ENCODE measurements at regions not wholly inside any gene's neighbourhood (a gene's known extent, or its start where the extent isn't known, plus 50 kb on each side); places are given as distances from the start of the nearest gene placed in this dataset.

GRCh38 chr2:84278386-84278785 is 180.7 kb downstream of the SUCLG1 start:
- no peak for TF ChIP-seq CTCF (conservative IDR thresholded peaks at IDR 0.05; ENCODE audit: low read length)
- TF ChIP-seq EZH2phosphoT487 (IDR thresholded peaks at IDR 0.05; ENCODE audit: borderline replicate concordance) = no peak
- H3K27me3 ChIP-seq (ENCODE audit: insufficient read depth, low read length, poor library complexity, severe bottlenecking) = no peaks in the 10 kb centered on the region
- H3K36me3 ChIP-seq (ENCODE audit: insufficient read depth, low read length) = no peaks in the 10 kb centered on the region
- no peaks in the 10 kb centered on the region for H3F3A ChIP-seq (ENCODE audit: low read depth)
- H3K9ac ChIP-seq (ENCODE audit: low read depth, low read length, poor library complexity, severe bottlenecking) = no peak overlapping the region
- H2AFZ ChIP-seq (ENCODE audit: low read length) = no peak overlapping the region
- H3K4me2 ChIP-seq (ENCODE audit: low read depth, low read length, poor library complexity, severe bottlenecking) = no peak overlapping the region
- H3K79me2 ChIP-seq (ENCODE audit: insufficient read depth, low read length) = no peaks in the 10 kb centered on the region
- no peak overlapping the region for H3K4me3 ChIP-seq (ENCODE audit: low read length, poor library complexity, severe bottlenecking)
- H3K9me2 ChIP-seq (replicated peaks; ENCODE audit: low read depth, low read length) = no peaks in the 10 kb centered on the region
- no peaks in the 10 kb centered on the region for H3K9me3 ChIP-seq (ENCODE audit: insufficient read depth, low read depth, low read length)
- H4K20me1 ChIP-seq (ENCODE audit: insufficient read depth, low read length, poor library complexity, severe bottlenecking) = no peaks in the 10 kb centered on the region
- peaks cover 5% of the 10 kb centered on the region for H3K4me1 ChIP-seq (ENCODE audit: insufficient read depth, low read length, poor library complexity, severe bottlenecking)

GRCh38 chr2:84276590-84277255 is 182.4 kb downstream of the SUCLG1 start:
- no peak overlapping the region for H3K9ac ChIP-seq (ENCODE audit: low read depth, low read length, poor library complexity, severe bottlenecking)
- H3K4me2 ChIP-seq (ENCODE audit: low read depth, low read length, poor library complexity, severe bottlenecking) = no peak overlapping the region
- no peaks in the 10 kb centered on the region for H4K20me1 ChIP-seq (ENCODE audit: insufficient read depth, low read length, poor library complexity, severe bottlenecking)
- no peak for TF ChIP-seq CTCF (conservative IDR thresholded peaks at IDR 0.05; ENCODE audit: low read length)
- no peak for TF ChIP-seq EZH2phosphoT487 (IDR thresholded peaks at IDR 0.05; ENCODE audit: borderline replicate concordance)
- no peaks in the 10 kb centered on the region for H3K27me3 ChIP-seq (ENCODE audit: insufficient read depth, low read length, poor library complexity, severe bottlenecking)
- no peak overlapping the region for H2AFZ ChIP-seq (ENCODE audit: low read length)
- no peak overlapping the region for H3K4me3 ChIP-seq (ENCODE audit: low read length, poor library complexity, severe bottlenecking)
- no peaks in the 10 kb centered on the region for H3K36me3 ChIP-seq (ENCODE audit: insufficient read depth, low read length)
- peaks cover 5% of the 10 kb centered on the region for H3K4me1 ChIP-seq (ENCODE audit: insufficient read depth, low read length, poor library complexity, severe bottlenecking)
- H3K9me3 ChIP-seq (ENCODE audit: insufficient read depth, low read depth, low read length) = no peaks in the 10 kb centered on the region
- no peaks in the 10 kb centered on the region for H3K79me2 ChIP-seq (ENCODE audit: insufficient read depth, low read length)
- H3F3A ChIP-seq (ENCODE audit: low read depth) = no peaks in the 10 kb centered on the region
- no peaks in the 10 kb centered on the region for H3K9me2 ChIP-seq (replicated peaks; ENCODE audit: low read depth, low read length)

GRCh38 chr2:84273406-84273805 is 185.7 kb downstream of the SUCLG1 start:
- no peaks in the 10 kb centered on the region for H3K79me2 ChIP-seq (ENCODE audit: insufficient read depth, low read length)
- no peaks in the 10 kb centered on the region for H3K36me3 ChIP-seq (ENCODE audit: insufficient read depth, low read length)
- no peaks in the 10 kb centered on the region for H3K9me3 ChIP-seq (ENCODE audit: insufficient read depth, low read depth, low read length)
- H3F3A ChIP-seq (ENCODE audit: low read depth) = no peaks in the 10 kb centered on the region
- no peak overlapping the region for H3K4me2 ChIP-seq (ENCODE audit: low read depth, low read length, poor library complexity, severe bottlenecking)
- no peaks in the 10 kb centered on the region for H4K20me1 ChIP-seq (ENCODE audit: insufficient read depth, low read length, poor library complexity, severe bottlenecking)
- no peak for TF ChIP-seq CTCF (conservative IDR thresholded peaks at IDR 0.05; ENCODE audit: low read length)
- TF ChIP-seq EZH2phosphoT487 (IDR thresholded peaks at IDR 0.05; ENCODE audit: borderline replicate concordance) = no peak
- no peak overlapping the region for H2AFZ ChIP-seq (ENCODE audit: low read length)
- H3K4me1 ChIP-seq (ENCODE audit: insufficient read depth, low read length, poor library complexity, severe bottlenecking) = peaks cover 2% of the 10 kb centered on the region
- H3K9me2 ChIP-seq (replicated peaks; ENCODE audit: low read depth, low read length) = no peaks in the 10 kb centered on the region
- H3K27me3 ChIP-seq (ENCODE audit: insufficient read depth, low read length, poor library complexity, severe bottlenecking) = no peaks in the 10 kb centered on the region
- no peak overlapping the region for H3K9ac ChIP-seq (ENCODE audit: low read depth, low read length, poor library complexity, severe bottlenecking)
- H3K4me3 ChIP-seq (ENCODE audit: low read length, poor library complexity, severe bottlenecking) = no peak overlapping the region

Data from Loucy (cell line).